Neural cell (in vitro differentiated cells): ENCODE measurements at regions not wholly inside any gene's neighbourhood (a gene's known extent, or its start where the extent isn't known, plus 50 kb on each side); places are given as distances from the start of the nearest gene placed in this dataset.

ENCODE experiments used
- CTCF ChIP-seq: fragments of 450-650 bp; IDR thresholded peaks from 2 replicates; pipeline ENCODE4 v1.5.1; 2014; ENCODE audit warnings: antibody characterized with exemption, mild to moderate bottlenecking, moderate library complexity; ENCODE audit not compliant: poor library complexity, severe bottlenecking
- EP300 ChIP-seq: fragments of 450-650 bp; conservative IDR thresholded peaks from 2 replicates; pipeline ENCODE4 v1.6.1; 2014; ENCODE audit warnings: antibody characterized with exemption, mild to moderate bottlenecking, moderate library complexity; ENCODE audit not compliant: poor library complexity, severe bottlenecking
- EZH2 ChIP-seq: fragments of 200-600, 300-800 bp; shearing (Covaris generic), sonication (generic); IDR thresholded peaks from 2 replicates; pipeline ENCODE4 v1.6.1; 2014; ENCODE audit warnings: antibody characterized with exemption, low read length, borderline replicate concordance, mild to moderate bottlenecking; ENCODE audit not compliant: insufficient read depth, poor library complexity, severe bottlenecking
- POLR2AphosphoS5 ChIP-seq: IDR thresholded peaks from 2 replicates; pipeline ENCODE4 v1.6.1; 2012
- REST ChIP-seq: IDR thresholded peaks from 2 replicates; pipeline ENCODE4 v1.6.1; 2012; ENCODE audit warnings: borderline replicate concordance

GRCh38 chr1:215405211-215405610 lies 161.9 kb upstream of the KCTD3 start:
- TF ChIP-seq CTCF (no peak), REST (no peak), EP300 (no peak), POLR2AphosphoS5 (no peak), EZH2 (no peak)
